ENCODE measurements at regions not wholly inside any gene's neighbourhood (a gene's known extent, or its start where the extent isn't known, plus 50 kb on each side); places are given as distances from the start of the nearest gene placed in this dataset.

GRCh38 chr6:6851059-6851948 is 256.5 kb upstream of the RREB1 start:
- Histone ChIP-seq H3K27me3 (ENCODE audit: insufficient read depth, low read length) (no peaks in the 10 kb centered on the region), H3K4ac (ENCODE audit: low read depth, low read length) (no peak overlapping the region), H3K36me3 (ENCODE audit: control insufficient read depth in 1 of 2, insufficient read depth in 2 of 2, low read length in 2 of 2) (no peaks in the 10 kb centered on the region), H4K12ac (ENCODE audit: low read depth, low read length) (no peak overlapping the region), H3K9me3 (ENCODE audit: insufficient read depth, low read depth, low read length) (no peaks in the 10 kb centered on the region), H2BK5ac (ENCODE audit: low read depth, low read length, poor library complexity) (no peak overlapping the region), H3K79me1 (ENCODE audit: low read length) (peaks cover 13% of the 10 kb centered on the region), H3K18ac (ENCODE audit: low read length) (no peak overlapping the region), H3K79me2 (ENCODE audit: control insufficient read depth, insufficient read depth, low read length, poor library complexity) (no peaks in the 10 kb centered on the region), H2BK120ac (ENCODE audit: insufficient read depth, low read length, poor library complexity) (no peak overlapping the region), H4K8ac (ENCODE audit: low read depth, low read length) (no peak overlapping the region), H3K9ac (ENCODE audit: low read length) (no peak overlapping the region), H3K4me2 (ENCODE audit: low read length) (no peak overlapping the region), H4K91ac (ENCODE audit: low read depth, low read length) (no peak overlapping the region), H3K4me1 (ENCODE audit: control insufficient read depth in 1 of 2, insufficient read depth in 2 of 2, low read length in 2 of 2) (peaks cover 5 to 7% of the 10 kb centered on the region in 2 experiments), H3K27ac (ENCODE audit: low read depth, low read length) (no peak overlapping the region), H2AK5ac (ENCODE audit: low read length) (no peak overlapping the region), H3K14ac (ENCODE audit: low read length) (no peak overlapping the region), H2AFZ (ENCODE audit: insufficient read depth, low read length, poor library complexity) (peak overlapping the region; percentile 60), H3K4me3 (ENCODE audit: low read depth, low read length) (no peak overlapping the region), H3K23ac (ENCODE audit: low read length) (no peak overlapping the region), H2BK12ac (ENCODE audit: low read length) (no peak overlapping the region)
- WGBS (ENCODE audit: extremely low coverage, insufficient coverage, insufficient read length) = no CpG with 5 or more reads among the region's 9 CpGs
- DNase-seq = peak; percentile 88 to 94

GRCh38 chr6:6851949-6852261 is 255.9 kb upstream of the RREB1 start:
- WGBS (ENCODE audit: extremely low coverage, insufficient coverage, insufficient read length) = no CpG with 5 or more reads among the region's 2 CpGs
- Histone ChIP-seq H3K4me2 (ENCODE audit: low read length) (no peak overlapping the region), H3K9ac (ENCODE audit: low read length) (no peak overlapping the region), H3K36me3 (ENCODE audit: control insufficient read depth in 1 of 2, insufficient read depth in 2 of 2, low read length in 2 of 2) (no peaks in the 10 kb centered on the region), H3K27ac (ENCODE audit: low read depth, low read length) (no peak overlapping the region), H3K27me3 (ENCODE audit: insufficient read depth, low read length) (no peaks in the 10 kb centered on the region), H4K91ac (ENCODE audit: low read depth, low read length) (no peak overlapping the region), H2BK5ac (ENCODE audit: low read depth, low read length, poor library complexity) (no peak overlapping the region), H3K14ac (ENCODE audit: low read length) (no peak overlapping the region), H3K79me2 (ENCODE audit: control insufficient read depth, insufficient read depth, low read length, poor library complexity) (no peaks in the 10 kb centered on the region), H2AFZ (ENCODE audit: insufficient read depth, low read length, poor library complexity) (no peak overlapping the region), H3K9me3 (ENCODE audit: insufficient read depth, low read depth, low read length) (no peaks in the 10 kb centered on the region), H3K18ac (ENCODE audit: low read length) (no peak overlapping the region), H4K8ac (ENCODE audit: low read depth, low read length) (no peak overlapping the region), H4K12ac (ENCODE audit: low read depth, low read length) (no peak overlapping the region), H3K79me1 (ENCODE audit: low read length) (peaks cover 16% of the 10 kb centered on the region), H3K23ac (ENCODE audit: low read length) (no peak overlapping the region), H3K4me1 (ENCODE audit: control insufficient read depth in 1 of 2, insufficient read depth in 2 of 2, low read length in 2 of 2) (peaks cover 11 to 13% of the 10 kb centered on the region in 2 experiments), H2AK5ac (ENCODE audit: low read length) (no peak overlapping the region), H3K4ac (ENCODE audit: low read depth, low read length) (no peak overlapping the region), H3K4me3 (ENCODE audit: low read depth, low read length) (no peak overlapping the region), H2BK120ac (ENCODE audit: insufficient read depth, low read length, poor library complexity) (no peak overlapping the region), H2BK12ac (ENCODE audit: low read length) (no peak overlapping the region)
- DNase-seq = no peak

GRCh38 chr6:6856538-6857523 is 250.9 kb upstream of the RREB1 start:
- peak overlapping the region; percentile 30 for H3K18ac ChIP-seq (ENCODE audit: low read length)
- H3K79me2 ChIP-seq (ENCODE audit: control insufficient read depth, insufficient read depth, low read length, poor library complexity) = no peaks in the 10 kb centered on the region
- H3K36me3 ChIP-seq (ENCODE audit: control insufficient read depth in 1 of 2, insufficient read depth in 2 of 2, low read length in 2 of 2) = no peaks in the 10 kb centered on the region
- H3K4ac ChIP-seq (ENCODE audit: low read depth, low read length) = no peak overlapping the region
- peak; percentile 100 for DNase-seq
- H3K14ac ChIP-seq (ENCODE audit: low read length) = no peak overlapping the region
- no peak overlapping the region for H3K9ac ChIP-seq (ENCODE audit: low read length)
- H4K12ac ChIP-seq (ENCODE audit: low read depth, low read length) = no peak overlapping the region
- H3K9me3 ChIP-seq (ENCODE audit: insufficient read depth, low read depth, low read length) = no peaks in the 10 kb centered on the region
- H2AK5ac ChIP-seq (ENCODE audit: low read length) = peak overlapping the region; percentile 52
- peak overlapping the region; percentile 57 for H4K91ac ChIP-seq (ENCODE audit: low read depth, low read length)
- H3K4me1 ChIP-seq (ENCODE audit: control insufficient read depth in 1 of 2, insufficient read depth in 2 of 2, low read length in 2 of 2) = peaks cover 11 to 17% of the 10 kb centered on the region in 2 experiments
- H3K27me3 ChIP-seq (ENCODE audit: insufficient read depth, low read length) = no peaks in the 10 kb centered on the region
- H2BK5ac ChIP-seq (ENCODE audit: low read depth, low read length, poor library complexity) = peak overlapping the region; percentile 42
- H2AFZ ChIP-seq (ENCODE audit: insufficient read depth, low read length, poor library complexity) = peak overlapping the region; percentile 43
- no peak overlapping the region for H3K4me3 ChIP-seq (ENCODE audit: low read depth, low read length)
- no peak overlapping the region for H3K23ac ChIP-seq (ENCODE audit: low read length)
- H2BK120ac ChIP-seq (ENCODE audit: insufficient read depth, low read length, poor library complexity) = peak overlapping the region; percentile 43
- no CpG with 5 or more reads among the region's 23 CpGs for WGBS (ENCODE audit: extremely low coverage, insufficient coverage, insufficient read length)
- H3K27ac ChIP-seq (ENCODE audit: low read depth, low read length) = peak overlapping the region; percentile 35
- peak overlapping the region; percentile 23 for H2BK12ac ChIP-seq (ENCODE audit: low read length)
- peaks cover 12% of the 10 kb centered on the region for H3K79me1 ChIP-seq (ENCODE audit: low read length)
- peak overlapping the region; percentile 54 for H4K8ac ChIP-seq (ENCODE audit: low read depth, low read length)
- H3K4me2 ChIP-seq (ENCODE audit: low read length) = no peak overlapping the region

DNA sequence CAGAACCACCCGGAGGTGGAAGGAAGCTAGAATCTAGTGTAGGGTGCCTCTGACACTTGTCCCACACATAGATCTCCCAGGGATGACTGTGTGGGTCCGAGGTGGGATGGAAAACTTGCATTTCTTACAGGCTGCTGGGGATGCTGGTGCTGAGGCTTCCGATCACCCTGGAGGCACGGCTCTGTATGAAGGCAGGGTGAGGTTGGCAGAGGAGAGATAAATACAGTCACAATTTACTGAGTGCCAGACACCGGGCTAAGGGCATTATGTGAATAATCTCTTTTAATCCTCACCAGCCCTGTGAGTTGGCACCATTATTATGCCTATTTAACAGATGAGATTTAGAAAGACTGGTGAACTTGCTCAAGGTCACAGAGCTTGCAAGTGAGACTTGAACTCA is 250.2 kb upstream of the RREB1 start:
- no peak overlapping the region for H2AFZ ChIP-seq (ENCODE audit: insufficient read depth, low read length, poor library complexity)
- H3K23ac ChIP-seq (ENCODE audit: low read length) = no peak overlapping the region
- no peak overlapping the region for H3K4me2 ChIP-seq (ENCODE audit: low read length)
- peak overlapping the region; percentile 26 for H2BK5ac ChIP-seq (ENCODE audit: low read depth, low read length, poor library complexity)
- H4K8ac ChIP-seq (ENCODE audit: low read depth, low read length) = no peak overlapping the region
- H3K9me3 ChIP-seq (ENCODE audit: insufficient read depth, low read depth, low read length) = no peaks in the 10 kb centered on the region
- no peak overlapping the region for H2AK5ac ChIP-seq (ENCODE audit: low read length)
- no peak for DNase-seq
- no peaks in the 10 kb centered on the region for H3K36me3 ChIP-seq (ENCODE audit: control insufficient read depth in 1 of 2, insufficient read depth in 2 of 2, low read length in 2 of 2)
- H2BK120ac ChIP-seq (ENCODE audit: insufficient read depth, low read length, poor library complexity) = peak overlapping the region; percentile 46
- H3K27ac ChIP-seq (ENCODE audit: low read depth, low read length) = peak overlapping the region; percentile 61
- H3K4me3 ChIP-seq (ENCODE audit: low read depth, low read length) = no peak overlapping the region
- H3K4ac ChIP-seq (ENCODE audit: low read depth, low read length) = peak overlapping the region; percentile 6
- WGBS (ENCODE audit: extremely low coverage, insufficient coverage, insufficient read length) = no CpG with 5 or more reads among the region's 5 CpGs
- no peaks in the 10 kb centered on the region for H3K27me3 ChIP-seq (ENCODE audit: insufficient read depth, low read length)
- no peak overlapping the region for H4K12ac ChIP-seq (ENCODE audit: low read depth, low read length)
- peaks cover 11 to 17% of the 10 kb centered on the region in 2 experiments for H3K4me1 ChIP-seq (ENCODE audit: control insufficient read depth in 1 of 2, insufficient read depth in 2 of 2, low read length in 2 of 2)
- H4K91ac ChIP-seq (ENCODE audit: low read depth, low read length) = peak overlapping the region; percentile 39
- no peak overlapping the region for H2BK12ac ChIP-seq (ENCODE audit: low read length)
- H3K79me1 ChIP-seq (ENCODE audit: low read length) = peaks cover 15% of the 10 kb centered on the region
- H3K14ac ChIP-seq (ENCODE audit: low read length) = peak overlapping the region; percentile 24
- H3K9ac ChIP-seq (ENCODE audit: low read length) = no peak overlapping the region
- no peak overlapping the region for H3K18ac ChIP-seq (ENCODE audit: low read length)
- H3K79me2 ChIP-seq (ENCODE audit: control insufficient read depth, insufficient read depth, low read length, poor library complexity) = no peaks in the 10 kb centered on the region
